OCI-M1 (cell line): ENCODE measurements at regions not wholly inside any gene's neighbourhood (a gene's known extent, or its start where the extent isn't known, plus 50 kb on each side); places are given as distances from the start of the nearest gene placed in this dataset.

Experiments
- DNase-seq: peaks from one replicate; lab custom pipeline; 2025; lab: John Stamatoyannopoulos, UW

GRCh38 chr13:107392205-107392604 lies 823.1 kb downstream of the LIG4 start:
- DNase-seq: no peak

- no peak for DNase-seq
Measured at GRCh38 chr13:107387525-107387924, 819.6 kb upstream of the ARGLU1 start.

- DNase-seq: no peak
Measured at GRCh38 chr13:107379407-107380155, 811.6 kb upstream of the ARGLU1 start.

DNA sequence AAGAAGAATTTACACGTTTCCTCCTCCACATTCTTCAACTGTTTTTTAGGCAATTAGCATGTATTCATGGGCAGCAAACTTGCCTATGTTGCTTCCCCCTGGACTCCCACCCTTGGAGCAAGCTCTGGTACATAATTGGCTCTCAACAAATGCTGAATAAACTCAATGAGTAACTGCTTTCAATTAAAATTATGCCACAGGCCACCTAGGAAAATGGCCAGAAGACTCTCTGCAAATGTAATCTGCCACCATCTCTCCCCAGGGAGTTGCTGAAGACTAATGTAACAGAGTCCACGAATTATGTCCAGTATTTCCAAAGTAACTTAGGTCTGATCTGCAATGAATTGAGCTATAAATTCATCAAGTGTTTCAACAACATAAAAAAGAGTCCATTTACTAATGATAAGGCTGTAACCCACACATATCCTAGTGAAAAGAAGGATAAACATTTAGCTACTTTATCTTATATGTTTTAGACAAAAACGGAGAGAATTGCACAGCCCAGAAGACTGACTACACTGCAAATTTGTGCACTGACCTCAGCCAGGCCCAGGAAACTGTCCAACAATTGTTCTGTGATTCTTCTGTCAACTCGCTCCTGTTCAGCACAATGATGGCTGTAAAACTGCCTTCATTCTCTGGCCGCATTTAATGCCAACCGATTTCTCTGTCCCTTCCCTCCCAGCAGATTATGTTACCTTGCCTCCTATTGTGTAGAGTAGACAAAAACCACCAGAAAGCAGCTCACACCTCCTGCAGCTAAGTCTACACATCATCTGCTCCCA lies 808.6 kb upstream of the ARGLU1 start:
- DNase-seq: no peak

DNA sequence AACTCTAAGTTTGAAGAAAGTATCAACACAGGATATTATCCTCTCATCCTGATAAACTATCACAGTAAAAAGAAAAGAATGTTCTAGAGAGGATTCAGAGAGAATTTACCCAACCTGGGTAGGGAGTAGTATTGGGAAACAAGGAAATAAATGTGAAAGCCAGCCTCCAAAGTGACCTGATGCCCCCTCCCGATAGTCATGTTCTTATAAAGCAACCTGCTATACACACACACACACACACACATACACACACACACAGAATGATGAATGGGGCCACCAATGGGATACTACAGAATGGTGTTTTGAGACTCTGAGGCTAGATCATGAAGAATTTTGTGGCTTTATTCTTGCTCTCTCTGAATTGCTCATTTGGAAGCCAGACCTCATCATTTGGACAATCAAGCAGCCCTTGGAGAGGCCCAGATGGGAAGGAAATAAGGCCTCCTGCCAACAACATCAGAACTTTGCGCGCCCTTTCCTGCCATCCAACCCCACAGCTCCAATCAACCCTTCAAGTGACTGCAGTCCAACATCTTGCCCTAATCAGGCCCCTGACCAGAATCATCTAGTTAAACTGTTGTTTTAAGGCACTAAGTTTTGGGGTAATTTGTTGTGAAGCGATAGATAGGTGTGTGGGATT lies 807.9 kb upstream of the ARGLU1 start:
- no peak for DNase-seq

- DNase-seq: no peak
Measured at GRCh38 chr13:107374038-107374437, 806.1 kb upstream of the ARGLU1 start.

- peak; percentile 54 for DNase-seq
Measured at GRCh38 chr13:107373551-107373950, 805.6 kb upstream of the ARGLU1 start.

DNA sequence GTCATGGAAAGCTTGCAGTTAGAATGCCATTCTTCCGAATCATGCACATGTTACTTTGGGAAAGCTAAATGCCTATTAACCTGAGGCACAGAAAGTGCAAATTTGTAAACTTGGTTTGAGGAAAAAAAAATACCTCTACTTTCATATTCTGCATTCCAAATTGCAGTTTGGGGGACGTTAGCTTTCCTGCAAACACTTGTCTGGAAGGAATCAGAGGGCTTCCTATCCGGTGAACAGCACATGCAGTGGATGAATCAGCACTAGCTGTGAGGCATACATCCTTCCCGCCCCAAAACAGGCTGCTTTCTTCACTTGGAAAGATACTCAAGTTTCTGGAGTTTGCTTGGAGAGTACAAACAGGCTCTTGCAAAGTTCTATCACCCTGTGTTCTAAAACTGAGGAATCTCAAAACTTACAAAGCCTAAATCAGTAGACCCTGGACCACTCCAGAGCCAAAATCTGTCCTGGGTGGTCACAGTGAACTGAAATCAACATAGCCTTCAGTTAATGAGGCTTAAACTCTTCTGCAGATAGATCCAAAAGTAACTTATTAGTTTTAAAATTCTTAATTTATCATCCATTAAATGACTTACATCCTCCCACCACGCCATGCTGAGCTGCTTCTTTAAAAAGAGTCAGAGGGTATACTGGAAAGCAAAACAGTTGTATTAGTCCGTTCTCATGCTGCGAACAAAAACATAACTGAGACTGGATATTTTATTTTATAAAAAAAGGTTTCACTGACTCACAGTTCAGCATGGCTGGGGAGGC lies 802.3 kb upstream of the ARGLU1 start:
- DNase-seq: no peak

- DNase-seq: no peak
Measured at GRCh38 chr13:107367258-107367657, 799.3 kb upstream of the ARGLU1 start.

GRCh38 chr13:107365466-107366215 lies 797.7 kb upstream of the ARGLU1 start:
- no peak for DNase-seq

- no peak for DNase-seq
Measured at GRCh38 chr13:107364658-107365057, 796.7 kb upstream of the ARGLU1 start.

DNA sequence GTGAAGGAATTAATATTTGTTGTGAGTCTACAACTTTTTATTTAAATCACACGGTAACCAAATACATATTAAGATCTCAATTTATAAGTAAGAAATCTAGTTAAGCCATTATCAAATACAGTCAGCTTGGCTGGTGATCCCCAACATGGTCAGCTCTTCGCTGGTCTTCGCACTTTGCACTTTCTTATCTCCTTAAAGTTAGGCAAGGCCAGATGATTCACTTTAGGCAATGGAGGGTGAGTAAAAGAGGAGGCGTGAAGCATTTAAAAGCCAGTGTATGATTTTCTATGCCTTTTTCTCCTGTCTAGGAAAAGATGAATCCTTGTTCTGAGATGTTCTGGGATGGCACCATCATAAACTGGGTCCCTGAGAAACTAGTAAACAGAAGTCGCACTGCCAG lies 793.7 kb upstream of the ARGLU1 start:
- no peak for DNase-seq

- no peak for DNase-seq
Measured at GRCh38 chr13:107360010-107360409, 792.1 kb upstream of the ARGLU1 start.

DNA sequence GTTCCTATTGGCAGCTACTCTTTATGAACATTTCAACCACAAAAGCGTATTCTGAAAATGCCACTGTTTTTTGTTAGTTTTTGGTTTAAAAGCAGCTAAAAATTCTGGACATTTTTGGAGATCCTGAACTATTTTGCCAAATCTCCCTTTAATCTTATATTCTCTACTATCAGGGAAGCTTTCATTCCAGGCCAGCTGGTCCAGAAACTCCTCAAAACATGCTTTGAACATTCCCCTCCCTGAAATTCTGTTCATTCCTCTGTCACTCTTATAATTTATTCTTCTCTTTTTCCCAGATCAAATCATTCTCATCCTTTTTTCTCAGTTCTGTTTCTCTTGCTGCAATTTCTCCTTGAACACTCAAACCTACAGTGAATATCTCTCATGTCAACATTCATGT lies 790.9 kb upstream of the ARGLU1 start:
- no peak for DNase-seq

GRCh38 chr13:107351305-107351704 lies 783.4 kb upstream of the ARGLU1 start:
- DNase-seq: peak; percentile 65

GRCh38 chr13:107348925-107349324 lies 781.0 kb upstream of the ARGLU1 start:
- no peak for DNase-seq

GRCh38 chr13:107348471-107348870 lies 780.5 kb upstream of the ARGLU1 start:
- no peak for DNase-seq

GRCh38 chr13:107347641-107348369 lies 779.9 kb upstream of the ARGLU1 start:
- DNase-seq: no peak

- no peak for DNase-seq
Measured at GRCh38 chr13:107342747-107343146, 774.8 kb upstream of the ARGLU1 start.

GRCh38 chr13:107339209-107339608 lies 771.3 kb upstream of the ARGLU1 start:
- DNase-seq: no peak

DNA sequence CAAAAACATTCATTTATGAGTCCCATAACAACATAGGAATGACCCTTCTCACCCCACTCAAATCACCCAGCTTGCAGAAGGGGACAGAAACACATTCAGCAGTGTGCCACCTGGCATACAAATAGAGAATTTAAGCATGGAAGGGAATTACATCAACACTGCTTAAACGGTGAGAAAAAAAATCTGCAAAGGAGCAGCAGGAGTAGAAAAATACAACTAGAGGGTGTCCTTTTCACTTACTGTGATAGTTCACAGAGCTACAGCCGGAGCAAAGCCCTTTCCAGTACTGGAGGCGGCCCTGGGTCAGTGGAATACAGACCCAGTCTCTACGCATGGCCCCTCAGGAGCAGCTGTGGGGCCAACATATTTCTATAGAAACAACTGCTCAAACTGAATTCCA lies 764.3 kb upstream of the ARGLU1 start:
- no peak for DNase-seq
